Activated T-cell treated with anti-CD3 and anti-CD28 coated beads for 24 hours (primary cell): ENCODE measurements at regions not wholly inside any gene's neighbourhood (a gene's known extent, or its start where the extent isn't known, plus 50 kb on each side); places are given as distances from the start of the nearest gene placed in this dataset.

Source experiments
- DNase-seq: peaks from one replicate; pipeline ENCODE4 v3.0.0-alpha.2; 2020; ENCODE audit warnings: low read depth

DNA sequence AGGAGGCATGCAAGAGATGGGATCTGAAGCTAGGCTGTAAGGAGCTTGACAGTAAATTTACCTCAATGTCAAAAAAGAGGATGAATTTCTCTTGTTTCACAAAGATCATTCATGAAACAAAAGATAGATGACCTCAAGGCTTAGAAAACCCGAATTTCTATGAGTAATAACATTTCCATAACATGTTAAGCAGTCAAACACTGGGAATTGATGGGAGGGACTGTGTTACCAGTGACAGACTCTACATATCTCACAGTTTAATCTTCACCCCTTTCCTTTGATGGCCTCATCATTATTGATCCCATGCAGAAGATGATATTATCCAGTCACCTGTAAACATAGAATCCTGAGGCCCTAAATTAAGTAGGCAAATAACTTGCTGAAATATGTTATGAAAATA lies 53.5 kb upstream of the VGLL3 start:
- no peak for DNase-seq

DNA sequence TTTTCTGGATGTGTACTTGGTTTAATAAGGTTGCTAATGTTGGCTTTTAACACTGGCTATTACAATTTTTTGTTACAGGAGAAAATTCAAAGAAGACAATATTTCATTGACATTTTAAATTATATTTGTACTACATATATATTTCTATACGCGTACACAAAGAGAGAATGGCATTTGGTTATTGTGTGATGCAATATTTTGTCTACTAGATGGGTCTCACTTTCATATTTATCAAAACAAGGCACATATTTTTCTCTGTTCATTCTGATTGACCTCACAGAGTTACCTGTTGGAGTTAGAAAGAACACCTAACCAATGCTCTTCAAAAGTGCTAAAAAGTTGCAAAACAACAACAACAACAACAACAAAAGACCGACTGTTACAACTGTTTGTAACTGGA lies 50.2 kb upstream of the VGLL3 start:
- no peak for DNase-seq
